Parathyroid adenoma (tissue), 2 donors: ENCODE measurements at regions not wholly inside any gene's neighbourhood (a gene's known extent, or its start where the extent isn't known, plus 50 kb on each side); places are given as distances from the start of the nearest gene placed in this dataset.

Source experiments
- H2AFZ ChIP-seq: fragments of 300-600 bp; sonication (generic); one replicate; pipeline ENCODE4 v1.7.0; 2017; ENCODE audit warnings: antibody characterized with exemption, mild to moderate bottlenecking
- H3K27ac ChIP-seq: fragments of 300-600 bp; sonication (generic); one replicate; pipeline ENCODE4 v1.7.0; 2017
- H3K27me3 ChIP-seq: fragments of 300-600 bp; sonication (generic); one replicate; pipeline ENCODE4 v1.7.0; 2017; ENCODE audit warnings: low read length; ENCODE audit not compliant: control insufficient read depth, insufficient read depth
- H3K36me3 ChIP-seq: fragments of 300-600 bp; sonication (generic); one replicate; pipeline ENCODE4 v1.7.0; 2017; ENCODE audit warnings: low read length; ENCODE audit not compliant: control insufficient read depth, insufficient read depth
- H3K4me1 ChIP-seq: fragments of 300-600 bp; sonication (generic); one replicate; pipeline ENCODE4 v1.7.0; 2017; ENCODE audit warnings: control low read depth
- H3K4me2 ChIP-seq: fragments of 300-600 bp; sonication (generic); one replicate; pipeline ENCODE4 v1.7.0; 2017; ENCODE audit warnings: low read length
- H3K4me3 ChIP-seq: fragments of 300-600 bp; sonication (generic); one replicate; pipeline ENCODE4 v1.7.0; 2017; ENCODE audit warnings: low read depth, low read length
- H3K79me2 ChIP-seq: fragments of 300-600 bp; sonication (generic); one replicate; pipeline ENCODE4 v1.7.0; 2017; ENCODE audit warnings: control low read depth
- H3K9ac ChIP-seq: fragments of 300-600 bp; sonication (generic); one replicate; pipeline ENCODE4 v1.7.0; 2017; ENCODE audit warnings: mild to moderate bottlenecking
- H3K9me3 ChIP-seq: fragments of 300-600 bp; sonication (generic); one replicate; pipeline ENCODE4 v1.7.0; 2017; ENCODE audit warnings: low read length; ENCODE audit not compliant: control insufficient read depth
- CTCF ChIP-seq: fragments of 300-600 bp; sonication (generic); IDR thresholded peaks from one replicate; pipeline ENCODE4 v1.7.0; 2017; ENCODE audit warnings: antibody characterized with exemption, mild to moderate bottlenecking
- donor health status: primary hyperparathyroidism.

DNA sequence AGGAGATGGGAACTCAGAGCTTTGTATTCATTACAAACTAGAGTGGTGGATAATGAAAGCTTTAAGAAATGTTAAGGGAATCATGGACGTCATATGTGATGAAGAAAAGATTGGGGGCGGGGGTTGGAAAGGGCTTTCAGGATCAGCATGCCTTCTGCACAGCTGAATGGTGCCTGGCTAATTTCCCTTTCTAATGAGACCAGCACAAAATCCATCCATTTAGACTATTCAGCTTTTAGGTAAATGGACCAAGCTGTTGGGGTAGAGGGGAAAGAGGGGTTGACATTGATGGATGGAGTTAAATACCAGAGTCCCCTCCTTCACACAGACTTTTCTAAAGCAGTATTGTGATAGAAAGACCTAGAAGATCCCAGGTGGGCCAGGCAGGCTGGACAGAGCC is 737.9 kb upstream of the WWC1 start:
- Histone ChIP-seq H3K36me3 (no peaks in the 10 kb centered on the region), H3K4me2 (no peak overlapping the region), H3K27me3 (no peaks in the 10 kb centered on the region), H3K27ac (no peak overlapping the region), H3K79me2 (no peaks in the 10 kb centered on the region), H3K4me1 (no peaks in the 10 kb centered on the region), H2AFZ (no peak overlapping the region), H3K4me3 (no peak overlapping the region), H3K9me3 (no peaks in the 10 kb centered on the region), H3K9ac (no peak overlapping the region)
- TF ChIP-seq CTCF = no peak

DNA sequence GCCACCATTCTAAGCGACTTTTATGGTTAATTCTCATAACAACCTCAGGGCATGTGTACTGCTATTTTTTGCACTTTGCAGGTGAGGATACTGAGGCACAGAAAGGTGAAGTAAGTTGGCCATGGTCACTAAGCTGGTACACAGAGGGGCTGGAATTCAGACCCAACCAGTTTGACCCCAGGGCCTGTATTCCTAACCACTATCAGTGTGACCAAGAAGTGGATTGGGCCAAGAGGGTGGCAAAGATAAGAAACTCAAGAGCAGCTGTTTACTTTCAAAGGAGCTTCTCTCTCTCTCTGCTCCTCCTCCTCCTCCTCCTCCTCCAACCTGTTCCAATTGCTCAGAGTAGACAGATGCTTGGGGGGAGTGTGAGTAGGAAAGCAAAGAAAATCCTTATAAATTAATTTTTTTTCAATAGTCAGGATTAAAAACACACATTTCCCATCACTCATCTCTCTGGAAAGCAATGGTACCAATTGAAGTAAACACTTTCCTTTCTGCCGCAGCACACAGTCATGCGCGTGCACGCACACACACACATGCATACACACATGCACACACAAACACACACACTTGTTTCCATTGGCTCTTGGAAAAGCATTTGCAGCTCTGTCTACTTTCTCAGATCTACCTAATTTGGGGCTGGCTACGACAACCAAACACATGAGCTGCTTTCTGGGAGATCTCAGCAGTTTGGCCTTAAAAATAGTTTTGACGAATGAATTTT is 736.7 kb upstream of the WWC1 start:
- H3K4me3 ChIP-seq = no peak overlapping the region
- no peak overlapping the region for H3K4me2 ChIP-seq
- no peak overlapping the region for H3K27ac ChIP-seq
- H3K9me3 ChIP-seq = no peaks in the 10 kb centered on the region
- no peaks in the 10 kb centered on the region for H3K4me1 ChIP-seq
- H3K27me3 ChIP-seq = no peaks in the 10 kb centered on the region
- H3K79me2 ChIP-seq = no peaks in the 10 kb centered on the region
- H3K36me3 ChIP-seq = no peaks in the 10 kb centered on the region
- H3K9ac ChIP-seq = no peak overlapping the region
- H2AFZ ChIP-seq = no peak overlapping the region
- no peak for TF ChIP-seq CTCF

DNA sequence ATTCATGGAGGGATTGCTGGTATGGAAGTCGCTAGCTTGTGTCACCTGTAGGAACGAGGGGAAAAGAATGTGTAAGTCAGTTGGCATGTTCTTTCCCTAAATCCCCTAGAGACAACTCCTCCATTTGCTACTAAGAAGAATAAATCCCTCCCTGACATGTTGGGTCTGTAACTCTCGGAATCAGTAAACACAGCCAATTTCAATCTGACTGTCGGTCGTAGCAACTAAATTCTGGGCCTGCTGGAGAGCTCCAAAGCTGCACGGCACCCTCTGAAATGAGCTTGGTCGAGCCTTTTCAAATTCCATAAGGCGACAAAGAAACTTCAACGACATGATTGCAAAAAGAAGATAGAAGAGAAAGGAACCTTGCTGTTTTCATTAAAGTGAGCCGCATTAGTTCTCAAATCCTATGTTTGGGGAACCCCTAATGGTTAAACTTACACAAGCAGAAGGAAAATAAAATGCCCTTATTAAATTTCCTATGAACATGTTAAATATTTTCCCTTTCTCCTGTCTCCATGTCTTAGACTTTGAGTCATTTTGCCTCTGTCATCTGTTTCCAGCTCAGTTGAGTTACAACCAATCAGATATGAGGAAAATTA is 735.8 kb upstream of the WWC1 start:
- H3K4me2 ChIP-seq = no peak overlapping the region
- no peaks in the 10 kb centered on the region for H3K36me3 ChIP-seq
- no peak overlapping the region for H3K9ac ChIP-seq
- no peaks in the 10 kb centered on the region for H3K4me1 ChIP-seq
- H3K27me3 ChIP-seq = no peaks in the 10 kb centered on the region
- H2AFZ ChIP-seq = no peak overlapping the region
- no peak overlapping the region for H3K27ac ChIP-seq
- TF ChIP-seq CTCF = no peak
- H3K79me2 ChIP-seq = no peaks in the 10 kb centered on the region
- H3K4me3 ChIP-seq = no peak overlapping the region
- H3K9me3 ChIP-seq = no peaks in the 10 kb centered on the region

- no peaks in the 10 kb centered on the region for H3K27me3 ChIP-seq
Observed at GRCh38 chr5:167557359-167557758, 734.1 kb upstream of the WWC1 start.

More at GRCh38 chr5:167557359-167557758, 734.1 kb upstream of the WWC1 start:
- Histone ChIP-seq H3K9me3 (no peaks in the 10 kb centered on the region), H3K9ac (no peak overlapping the region), H3K4me2 (no peak overlapping the region), H3K4me1 (no peaks in the 10 kb centered on the region), H3K36me3 (no peaks in the 10 kb centered on the region), H3K27ac (no peak overlapping the region), H3K4me3 (no peak overlapping the region), H2AFZ (no peak overlapping the region), H3K79me2 (no peaks in the 10 kb centered on the region)
- no peak for TF ChIP-seq CTCF
